HepG2 (cell line): ENCODE measurements at regions not wholly inside any gene's neighbourhood (a gene's known extent, or its start where the extent isn't known, plus 50 kb on each side); places are given as distances from the start of the nearest gene placed in this dataset.

Source experiments
- ATAC-seq: fragments of 200-7000 bp; cut with Tn5 transposase; 3 replicates; pipeline ENCODE4 v1.9.1; 2020; ENCODE audit warnings: mild to moderate bottlenecking, moderate library complexity
- BruUV-seq: library from RNA; stranded (reverse); fragments of 400-500 nt; replicated peaks from 2 replicates; lab custom pipeline; 2021; lab: Mats Ljungman, UMichigan
- CTCF ChIA-PET: fragments of 300-600 bp; formaldehyde crosslinking; extraction: SDS; loops from one replicate; lab custom pipeline; 2021; ENCODE audit warnings: low total read pairs, inconsistent platforms, low intra/inter-chr PET ratio; lab: Yijun Ruan, JAX
- POLR2A ChIA-PET: fragments of 350-600 bp; sonication (Branson Sonifier 250); formaldehyde crosslinking; loops from one replicate; lab custom pipeline; 2020; ENCODE audit warnings: antibody characterized with exemption, inconsistent platforms; lab: Yijun Ruan, JAX
- DNase-seq: peaks from one replicate; pipeline ENCODE4 v3.0.0-alpha.2; 2015; ENCODE audit warnings: low spot score
- FAIRE-seq: peaks from 3 replicates; lab custom pipeline; 2011; peaks lifted over from hg19 to GRCh38; lab: Jason Lieb, UNC
- H2AFZ ChIP-seq: one replicate; pipeline ENCODE4 v1.6.1; 2011; ENCODE audit warnings: low read length, inconsistent platforms
- H3K27ac ChIP-seq: fragments of 300-600 bp; 3 replicates; pipeline ENCODE4 v1.8.0; 2011; ENCODE audit warnings: mixed run types, mild to moderate bottlenecking, mixed read lengths, low read length, inconsistent platforms; ENCODE audit not compliant: insufficient read depth; ENCODE audit errors: extremely low read length
- H3K27me3 ChIP-seq, 2 experiments: fragments of 200-600 bp in 1 of 2; 2 replicates in 1 of 2; 3 replicates in 1 of 2; pipeline versions ENCODE4 v1.6.0 to v1.8.0; 2011; ENCODE audit warnings: low read length in 2 of 2, mild to moderate bottlenecking in 2 of 2, moderate library complexity in 2 of 2, inconsistent platforms in 1 of 2; ENCODE audit not compliant: insufficient read depth in 2 of 2, control insufficient read depth in 1 of 2
- H3K36me3 ChIP-seq, 2 experiments: fragments of 200-600 bp in 1 of 2; replicated peaks in 1 of 2; 2 replicates in 1 of 2; 3 replicates in 1 of 2; pipeline versions ENCODE4 v1.5.1 to v1.8.0; 2011; ENCODE audit warnings: low read length in 2 of 2, inconsistent platforms in 1 of 2; ENCODE audit not compliant: insufficient read depth in 2 of 2, control insufficient read depth in 1 of 2
- H3K4me1 ChIP-seq: 2 replicates; pipeline ENCODE4 v1.5.1; 2012; ENCODE audit warnings: low read length, inconsistent platforms; ENCODE audit not compliant: insufficient read depth
- H3K4me2 ChIP-seq: 2 replicates; pipeline ENCODE4 v1.6.0; 2011; ENCODE audit warnings: low read depth, low read length, inconsistent platforms
- H3K4me3 ChIP-seq, 3 experiments: fragments of 200-600 bp in 1 of 3; sonication (generic), shearing (Covaris generic) in 1 of 3; replicated peaks in 1 of 3; 2 replicates each; pipeline ENCODE4 v1.5.1; 2011 to 2016; ENCODE audit warnings: low read length in 3 of 3, inconsistent platforms in 2 of 3, low read depth in 2 of 3, mild to moderate bottlenecking in 2 of 3, control low read depth in 1 of 3, mixed read lengths in 1 of 3; ENCODE audit not compliant: insufficient read depth in 1 of 3
- H3K79me2 ChIP-seq: one replicate; pipeline ENCODE4 v1.6.1; 2011; ENCODE audit warnings: low read length, inconsistent platforms; ENCODE audit not compliant: insufficient read depth
- H3K9ac ChIP-seq: 2 replicates; pipeline ENCODE4 v1.6.0; 2011; ENCODE audit warnings: mild to moderate bottlenecking, low read depth, low read length, inconsistent platforms; ENCODE audit not compliant: insufficient read depth
- H3K9me3 ChIP-seq: 2 replicates; pipeline ENCODE4 v1.5.1; 2012; ENCODE audit warnings: mild to moderate bottlenecking, low read length
- H4K20me1 ChIP-seq: 2 replicates; pipeline ENCODE4 v1.6.0; 2011; ENCODE audit warnings: inconsistent platforms, mild to moderate bottlenecking, low read length, moderate library complexity; ENCODE audit not compliant: insufficient read depth
- BCL6 ChIP-seq: IDR thresholded peaks from 2 replicates; pipeline ENCODE4 v1.6.1; 2016; ENCODE audit warnings: missing genetic modification reagents, missing compliant biosample characterization
- CREM ChIP-seq, 2 experiments: sonication (generic) in 1 of 2; formaldehyde crosslinking in 1 of 2; IDR thresholded peaks; 2 replicates each; pipeline versions ENCODE4 v1.4.0 to v1.6.1; 2016 to 2020; ENCODE audit warnings: antibody characterized with exemption in 1 of 2, mild to moderate bottlenecking in 1 of 2, missing genetic modification reagents in 1 of 2
- JDP2 ChIP-seq: sonication (generic); formaldehyde crosslinking; IDR thresholded peaks from 2 replicates; pipeline ENCODE4 v1.8.1; 2022; ENCODE audit warnings: missing genetic modification reagents, borderline replicate concordance
- TAF15 ChIP-seq: fragments of 200-400 bp; formaldehyde crosslinking; IDR thresholded peaks from one replicate; pipeline ENCODE4 v1.6.1; 2018; ENCODE audit warnings: mild to moderate bottlenecking, low read depth, low read length; ENCODE audit not compliant: poor library complexity, severe bottlenecking
- TBL1XR1 ChIP-seq: fragments of 150-350 bp; IDR thresholded peaks from 2 replicates; pipeline ENCODE4 v1.6.1; 2014; ENCODE audit warnings: borderline replicate concordance, low read length; ENCODE audit not compliant: partially characterized antibody
- TRIM24 ChIP-seq: sonication (generic); formaldehyde crosslinking; IDR thresholded peaks from 2 replicates; pipeline ENCODE4 v1.8.0; 2022; ENCODE audit warnings: mild to moderate bottlenecking, missing genetic modification reagents
- ZBTB14 ChIP-seq: sonication (generic); formaldehyde crosslinking; IDR thresholded peaks from 2 replicates; pipeline ENCODE4 v1.4.0; 2020; ENCODE audit warnings: missing genetic modification reagents
- ZBTB34 ChIP-seq: sonication (generic); formaldehyde crosslinking; IDR thresholded peaks from 2 replicates; pipeline ENCODE4 v1.8.0; 2022; ENCODE audit warnings: mild to moderate bottlenecking, missing genetic modification reagents
- ZEB1 ChIP-seq: IDR thresholded peaks from 2 replicates; pipeline ENCODE4 v1.6.1; 2012; ENCODE audit warnings: mild to moderate bottlenecking, low read depth, inconsistent platforms; ENCODE audit not compliant: insufficient replicate concordance
- ZNF280B ChIP-seq: sonication (generic); formaldehyde crosslinking; IDR thresholded peaks from 2 replicates; pipeline ENCODE4 v1.5.0; 2020; ENCODE audit warnings: missing genetic modification reagents, mild to moderate bottlenecking, borderline replicate concordance
- ZNF512 ChIP-seq: sonication (generic); formaldehyde crosslinking; IDR thresholded peaks from 2 replicates; pipeline ENCODE4 v1.4.0; 2020; ENCODE audit warnings: mild to moderate bottlenecking, missing genetic modification reagents
- ZNF792 ChIP-seq: IDR thresholded peaks from 2 replicates; pipeline ENCODE4 v1.6.1; 2016
- WGBS: methylation state at CpG from one replicate; pipeline ENCODE4 v1.1.6; 2017; ENCODE audit warnings: low lambda C conversion rate; 5-methylcytosine and 5-hydroxymethylcytosine counted together
- in situ Hi-C: cut with HindIII; loops from 2 replicates; pipeline ENCODE4 v1.10.0; 2017; ENCODE audit warnings: low pct_unique_long_range_greater_than_20kb; ENCODE audit not compliant: extremely low pct_ligation_motif_present
- intact Hi-C: fragments of 100-400 bp; cut with micrococcal nuclease; formaldehyde crosslinking; loops from one replicate; pipeline ENCODE4 v1.10.0; 2022; ENCODE audit not compliant: unreplicated experiment

GRCh38 chr9:134489621-134490408, 151.8 kb upstream of the COL5A1 start:
- Histone ChIP-seq H3K27ac (no peak overlapping the region), H4K20me1 (no peaks in the 10 kb centered on the region; the same call in 1 of the 2 replicates), H3K36me3 (no peaks in the 10 kb centered on the region), H3K27me3 (peaks cover 20 to 88% of the 10 kb centered on the region in 2 experiments; a peak in 4 of 5 replicates), H2AFZ (no peak overlapping the region), H3K9me3 (no peaks in the 10 kb centered on the region), H3K4me3 (no peak overlapping the region), H3K9ac (no peak overlapping the region), H3K4me1 (no peaks in the 10 kb centered on the region), H3K79me2 (no peaks in the 10 kb centered on the region), H3K4me2 (no peak overlapping the region)
- no TSS peak for BruUV-seq
- in situ Hi-C loops: no loop called here
- intact Hi-C loops: no loop called here
- TF ChIP-seq ZNF280B (CRISPR knock-in tag): no peak
- no peak for TF ChIP-seq TBL1XR1
- TF ChIP-seq ZNF792 (CRISPR knock-in tag): no peak
- no peak for TF ChIP-seq TAF15
- TF ChIP-seq CREM (IDR thresholded peaks at IDR 0.05): no peak
- no peak for TF ChIP-seq CREM (CRISPR knock-in tag; IDR thresholded peaks at IDR 0.05)
- no peak for TF ChIP-seq ZBTB14 (CRISPR knock-in tag)
- no peak for TF ChIP-seq BCL6 (CRISPR knock-in tag)
- no peak for TF ChIP-seq ZBTB34 (CRISPR knock-in tag)
- TF ChIP-seq JDP2: no peak
- no peak for TF ChIP-seq ZEB1
- no peak for TF ChIP-seq TRIM24 (CRISPR knock-in tag)
- no peak for TF ChIP-seq ZNF512
- ChIA-PET CTCF (no interaction called here), POLR2A (no interaction called here)
- WGBS: 2% methylated on average over 8 of the region's 13 CpGs
- no peak for DNase-seq
- no peak for ATAC-seq
- no peak for FAIRE-seq
